ENCODE measurements at regions not wholly inside any gene's neighbourhood (a gene's known extent, or its start where the extent isn't known, plus 50 kb on each side); places are given as distances from the start of the nearest gene placed in this dataset.

DNA sequence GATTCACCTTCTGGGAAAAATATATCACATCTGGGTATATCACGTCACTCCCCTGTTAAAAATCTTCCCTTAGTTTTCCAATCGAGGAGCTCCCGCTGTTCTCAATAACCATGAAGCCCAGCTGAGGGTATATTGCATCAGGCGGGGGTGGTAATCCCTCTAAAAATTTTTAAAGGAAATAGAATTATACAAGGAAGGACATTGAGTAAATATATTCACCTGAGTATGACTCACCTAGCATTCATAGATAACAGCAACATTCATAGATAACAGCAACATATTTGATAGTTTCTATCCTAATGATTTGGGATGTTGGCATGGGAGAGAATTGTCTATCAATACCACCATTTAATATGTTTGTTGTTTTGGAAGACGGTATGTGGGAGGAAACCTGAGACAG, 473.6 kb downstream of the RMST start:
- DNase-seq (ENCODE audit: low read depth) = no peak

DNA sequence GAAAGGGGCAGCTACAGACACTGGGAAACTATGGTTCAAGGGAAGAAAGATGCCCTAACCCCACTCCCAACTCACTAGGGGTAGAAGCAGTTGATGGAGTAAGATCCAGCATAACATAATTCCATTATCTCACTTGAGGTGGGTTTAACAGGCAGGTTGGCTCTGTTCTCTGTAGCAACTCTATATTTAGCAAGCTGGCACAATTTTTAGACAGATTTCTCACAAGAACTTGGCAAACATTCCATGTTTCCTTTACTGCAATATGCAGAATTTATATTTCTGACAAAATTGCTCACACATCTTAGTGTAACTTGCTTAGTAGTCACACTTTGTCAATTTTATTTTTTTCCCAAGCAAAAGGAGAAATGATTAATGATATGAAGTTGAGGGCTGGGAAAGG, 475.4 kb downstream of the RMST start:
- DNase-seq (ENCODE audit: low read depth) = no peak

DNA sequence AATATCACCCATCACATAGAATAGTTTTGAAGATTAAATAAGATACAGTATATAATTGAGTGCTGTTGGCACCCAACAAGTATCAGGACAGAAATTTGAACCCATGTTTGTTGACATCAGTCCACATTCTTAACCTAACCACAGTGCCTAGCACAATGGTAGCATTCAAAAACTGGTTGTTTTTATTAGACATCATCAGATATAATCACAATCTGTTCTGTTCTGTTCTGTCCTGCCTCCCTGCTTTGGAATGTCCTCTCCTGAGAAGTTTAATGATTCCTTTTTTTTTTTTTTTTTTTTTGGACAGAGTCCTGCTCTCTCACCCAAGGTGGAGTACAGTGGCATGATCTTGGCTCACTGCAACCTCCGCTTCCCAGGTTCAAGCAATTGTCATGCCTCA, 476.6 kb downstream of the RMST start:
- DNase-seq (ENCODE audit: low read depth) = no peak

DNA sequence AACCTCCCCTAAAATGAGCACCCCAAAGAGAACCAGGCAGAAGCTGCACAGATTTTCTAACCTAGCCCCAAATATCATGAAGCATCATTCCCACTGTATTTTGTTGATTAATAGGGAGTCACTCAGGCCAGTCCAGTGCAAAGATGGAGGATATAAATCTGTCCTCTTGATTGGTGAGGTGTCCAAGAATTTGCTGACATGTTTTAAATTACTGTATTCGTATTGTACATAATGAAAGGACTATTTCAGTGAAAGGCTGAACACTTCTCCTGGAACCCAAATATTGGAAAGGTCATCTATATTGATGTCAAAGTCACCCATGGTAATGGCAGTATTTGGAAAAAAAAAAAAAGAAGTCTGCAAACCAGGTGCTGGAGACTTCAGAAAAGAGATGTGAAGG, 477.5 kb downstream of the RMST start:
- DNase-seq (ENCODE audit: low read depth) = no peak

DNA sequence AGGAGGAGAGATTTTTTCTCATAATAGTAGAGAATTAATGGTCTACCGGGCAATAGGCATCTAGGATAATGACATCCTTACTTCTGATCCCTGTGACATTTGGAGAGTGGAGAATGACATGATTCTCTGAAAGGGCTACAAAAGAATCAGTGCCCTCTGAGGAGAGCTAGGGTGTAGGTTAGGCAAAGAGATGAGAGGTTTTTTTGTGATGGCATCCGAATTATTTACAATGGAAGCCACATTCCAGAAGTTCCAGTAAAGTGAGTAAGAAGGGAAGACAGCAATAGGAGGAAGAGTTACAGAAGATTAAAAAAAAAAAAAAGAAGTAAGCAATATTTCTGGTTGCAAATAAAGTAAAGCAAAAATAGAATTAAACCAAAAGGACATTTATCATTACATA, 478.0 kb downstream of the RMST start:
- no peak for DNase-seq (ENCODE audit: low read depth)

DNA sequence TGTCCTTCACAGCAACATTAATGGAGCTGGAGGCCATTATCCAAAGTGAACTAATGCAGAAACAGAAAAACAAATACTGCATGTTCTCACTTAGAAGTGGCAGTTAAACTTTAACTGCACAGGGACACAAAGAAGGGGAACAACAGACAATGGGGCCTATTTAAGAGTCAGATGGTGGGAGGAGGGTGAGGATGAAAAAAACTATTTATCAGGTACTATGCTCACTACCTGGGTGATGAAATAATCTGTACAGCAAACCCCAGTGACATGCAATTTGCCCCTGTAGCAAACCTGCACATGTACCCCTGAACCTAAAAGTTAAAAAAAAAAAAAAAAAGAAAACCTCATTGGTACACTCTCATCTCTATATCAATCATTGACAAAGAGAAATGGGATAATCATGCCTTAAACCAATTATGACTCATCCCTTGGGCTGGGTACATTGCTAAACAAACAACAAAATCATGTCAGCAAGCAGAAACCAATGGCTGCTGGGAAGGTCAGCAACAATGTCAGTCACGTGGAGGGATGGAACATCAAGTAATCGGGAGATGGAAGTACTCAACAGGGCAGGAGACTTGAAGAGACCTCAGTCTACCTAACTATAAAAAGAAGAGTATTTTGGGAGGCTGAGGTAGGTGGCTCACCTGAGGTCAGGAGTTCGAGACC, 479.2 kb downstream of the RMST start:
- DNase-seq (ENCODE audit: low read depth) = no peak

DNA sequence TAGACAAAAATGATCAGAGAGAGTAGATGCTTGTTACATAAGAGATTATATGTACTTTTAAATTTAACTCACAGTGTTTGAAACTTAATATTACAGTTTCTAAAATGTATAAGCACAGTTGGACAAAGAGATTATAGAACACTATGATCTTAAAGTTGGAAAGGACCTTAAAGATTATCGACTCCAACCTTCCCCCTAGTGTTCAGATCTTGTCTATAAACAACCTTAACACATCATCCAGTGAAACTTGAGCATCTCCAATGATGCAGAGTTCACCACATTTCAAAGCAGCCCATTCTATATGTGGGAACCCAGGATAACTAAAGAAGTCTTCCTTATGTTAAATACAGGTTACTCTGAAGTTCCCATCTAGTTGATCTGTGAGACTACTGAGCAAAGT, 480.8 kb downstream of the RMST start:
- no peak for DNase-seq (ENCODE audit: low read depth)

DNA sequence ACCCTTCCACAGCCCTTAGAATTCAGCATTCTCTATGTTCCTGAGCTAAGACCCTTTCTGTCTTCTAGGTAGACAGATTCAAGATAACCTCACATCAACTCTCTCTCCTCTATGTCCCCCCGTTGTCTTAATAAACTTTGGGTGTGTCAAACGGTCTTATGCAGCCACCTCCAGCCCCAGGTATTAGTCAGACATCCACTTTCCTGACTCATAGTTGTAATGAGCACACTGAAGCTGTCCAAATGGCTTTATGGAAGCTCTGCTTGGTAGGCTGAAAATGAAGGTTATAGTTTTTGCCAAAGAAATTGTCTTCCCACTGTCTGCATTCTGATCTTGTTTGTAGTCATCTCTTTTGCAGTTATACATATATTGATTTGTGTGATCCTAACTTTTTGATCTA, 482.0 kb downstream of the RMST start:
- no peak for DNase-seq (ENCODE audit: low read depth)

DNA sequence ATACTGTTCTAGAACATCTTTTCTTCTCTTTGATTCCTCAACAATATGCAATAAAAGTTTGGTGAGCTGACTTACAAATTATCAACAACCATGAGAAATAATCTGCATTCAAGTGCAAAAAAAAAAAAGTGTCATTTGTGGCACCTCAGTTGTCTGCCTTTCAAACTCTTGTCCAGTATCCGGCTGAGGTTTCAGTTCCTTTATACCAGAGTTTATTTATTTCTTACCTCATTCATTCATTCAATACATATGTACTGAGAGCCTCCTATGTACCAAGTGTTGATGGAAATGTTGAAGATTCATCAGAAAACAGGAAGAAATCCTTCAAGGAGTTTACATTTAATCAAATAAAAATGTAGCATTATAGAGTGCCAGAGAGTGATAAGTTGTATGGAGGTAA, 484.1 kb downstream of the RMST start:
- DNase-seq (ENCODE audit: low read depth) = no peak

DNA sequence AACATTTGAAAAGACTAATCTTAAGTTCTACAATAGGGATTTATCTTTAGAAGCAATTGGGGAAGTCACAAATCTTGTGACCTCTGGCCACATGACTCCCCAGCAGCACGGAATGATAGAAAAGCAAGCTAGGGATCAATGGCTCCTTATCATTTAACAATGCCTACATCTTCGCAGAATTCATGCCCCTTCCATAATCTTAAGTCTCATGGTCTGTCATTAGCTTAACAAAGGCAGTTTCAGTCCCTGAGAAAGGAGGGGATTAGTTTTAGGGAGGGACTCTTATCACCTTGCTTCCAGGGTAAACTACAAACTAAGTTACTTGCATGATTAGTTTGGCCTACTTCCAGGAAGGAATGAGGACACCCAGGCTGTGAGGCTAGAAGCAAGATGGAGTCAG, 486.0 kb downstream of the RMST start:
- no peak for DNase-seq (ENCODE audit: low read depth)

DNA sequence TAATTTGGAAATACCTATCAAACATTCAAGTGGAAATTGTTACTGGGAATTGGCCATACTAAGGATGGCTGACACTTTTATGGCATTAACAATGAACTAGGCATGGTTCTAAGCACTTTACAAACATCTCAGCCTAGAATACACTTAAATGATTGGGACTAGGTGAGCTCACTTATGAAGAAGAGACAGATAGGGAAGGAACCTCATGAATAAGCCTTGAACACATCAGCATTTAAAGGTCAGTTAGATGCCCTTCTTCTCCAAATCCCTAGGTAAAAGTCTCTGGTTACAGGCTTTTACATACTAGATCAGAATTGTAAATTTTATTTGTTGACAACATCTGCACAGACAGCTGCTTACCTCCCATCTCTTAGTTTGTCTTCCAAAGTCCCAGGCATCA, 488.6 kb downstream of the RMST start:
- DNase-seq (ENCODE audit: low read depth) = no peak

DNA sequence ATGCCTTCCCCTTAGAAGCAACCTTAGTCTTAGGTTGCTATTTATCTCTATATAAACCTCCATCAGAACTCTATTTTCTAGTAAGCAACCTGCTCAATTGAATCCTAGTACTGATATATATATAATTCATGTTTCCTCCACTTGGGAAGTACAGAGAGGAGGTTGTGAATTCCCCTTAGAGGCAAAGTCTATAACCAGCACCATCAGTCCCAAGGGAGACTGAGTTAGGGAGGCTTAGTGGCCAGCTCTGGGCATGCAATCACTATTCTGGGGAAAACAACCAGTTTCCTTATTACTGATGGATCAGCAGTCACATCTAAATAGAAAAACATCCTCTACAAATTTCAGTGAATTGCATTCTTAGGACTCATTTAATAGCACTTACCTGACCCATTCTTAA, 489.1 kb downstream of the RMST start:
- no peak for DNase-seq (ENCODE audit: low read depth)

DNA sequence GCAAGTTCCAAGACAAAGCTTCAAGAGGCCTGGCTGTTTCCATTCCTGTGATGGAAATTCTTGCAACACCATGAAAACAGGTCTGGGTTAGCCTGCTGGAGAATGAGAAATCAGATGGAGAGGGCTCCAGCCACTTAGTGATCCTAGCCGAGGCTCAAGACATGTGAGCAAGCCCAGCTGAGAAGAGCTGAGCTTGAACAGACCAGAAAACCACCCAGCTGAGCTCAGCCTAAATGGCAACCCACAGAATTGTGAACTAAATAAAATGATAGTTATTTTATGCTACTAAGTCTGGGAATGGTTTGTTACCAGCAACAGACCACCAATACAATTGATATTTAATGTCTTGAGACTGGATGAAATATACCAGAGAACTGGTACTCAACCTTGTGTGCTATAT, 494.5 kb downstream of the RMST start:
- DNase-seq (ENCODE audit: low read depth) = no peak

DNA sequence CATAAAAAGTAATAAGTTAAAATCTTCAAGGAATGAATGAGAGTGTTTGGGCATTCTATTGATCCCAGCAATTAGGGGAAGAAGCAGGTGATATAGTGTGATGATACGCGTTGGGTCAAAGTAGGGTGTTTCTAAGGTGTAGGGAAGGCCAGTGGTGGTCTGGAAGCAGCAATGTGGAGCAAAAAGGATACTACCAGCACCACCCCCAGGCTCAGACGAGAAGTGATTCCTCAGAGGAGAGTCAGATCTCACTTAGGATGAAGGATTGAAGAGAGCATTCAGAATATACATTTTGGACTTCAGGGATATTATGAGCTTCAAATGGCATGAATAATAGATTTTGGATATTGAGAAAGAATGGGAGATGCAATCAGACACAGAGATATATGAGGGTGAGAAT, 497.6 kb downstream of the RMST start:
- no peak for DNase-seq (ENCODE audit: low read depth)

DNA sequence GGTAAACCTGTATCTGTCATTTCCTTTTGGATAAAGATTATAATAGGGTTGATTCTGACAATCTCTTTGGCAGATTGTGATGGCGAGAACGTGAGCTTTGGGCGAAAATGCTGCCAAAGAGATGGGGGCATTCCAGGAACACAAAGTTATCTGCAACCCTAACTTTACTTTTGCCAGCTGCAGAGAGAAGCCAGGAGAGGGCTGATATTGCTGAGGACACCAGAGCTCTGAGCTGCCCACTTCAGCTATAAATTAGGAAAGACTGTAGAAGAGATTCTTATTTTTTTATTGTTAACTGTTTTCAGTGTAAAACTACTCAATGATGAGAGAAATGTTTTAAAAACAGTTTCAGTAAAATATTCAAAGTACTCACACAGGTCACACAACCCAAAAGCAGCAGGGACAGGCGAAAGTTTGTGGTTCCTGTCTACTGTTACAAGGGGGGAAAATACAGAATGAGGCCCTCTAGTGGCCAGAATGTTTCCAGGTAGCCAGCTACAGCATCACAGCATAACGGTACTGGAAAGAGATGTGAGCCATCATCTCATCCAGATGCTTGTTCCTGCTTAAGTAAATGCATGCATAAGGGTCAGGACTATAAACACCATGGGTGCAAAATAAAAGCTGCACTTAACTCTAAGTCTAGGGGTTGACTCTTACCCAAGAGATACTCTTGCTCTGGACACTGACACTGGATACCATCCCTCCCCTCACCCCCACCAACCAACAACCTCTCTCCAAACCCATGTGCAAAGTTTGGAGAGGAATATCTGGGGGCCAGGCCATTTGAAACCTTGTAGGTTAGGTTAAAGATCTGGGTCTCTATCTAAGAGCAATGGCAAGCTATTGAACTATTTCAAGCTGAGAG, 498.4 kb downstream of the RMST start:
- no peak for DNase-seq (ENCODE audit: low read depth)

DNA sequence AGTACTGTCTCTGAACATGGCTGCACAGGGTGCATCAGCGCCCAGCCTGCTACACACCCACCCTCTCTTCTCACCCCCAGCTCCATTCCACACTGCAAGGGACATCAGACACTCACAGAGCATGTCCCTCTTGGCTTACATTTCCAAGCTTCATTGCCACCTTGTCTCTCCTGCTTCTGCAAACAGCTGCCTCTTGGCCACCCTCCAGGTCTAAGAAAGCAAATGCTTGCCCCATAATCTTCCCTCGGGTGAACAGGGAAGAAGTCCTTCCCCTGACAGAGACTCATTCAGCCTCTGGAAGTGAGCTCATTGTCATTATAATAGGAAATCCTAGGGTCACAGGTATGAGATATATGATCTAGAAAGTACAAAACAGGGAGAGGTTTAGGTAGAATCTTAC, 505.2 kb downstream of the RMST start:
- no peak for DNase-seq (ENCODE audit: low read depth)

DNA sequence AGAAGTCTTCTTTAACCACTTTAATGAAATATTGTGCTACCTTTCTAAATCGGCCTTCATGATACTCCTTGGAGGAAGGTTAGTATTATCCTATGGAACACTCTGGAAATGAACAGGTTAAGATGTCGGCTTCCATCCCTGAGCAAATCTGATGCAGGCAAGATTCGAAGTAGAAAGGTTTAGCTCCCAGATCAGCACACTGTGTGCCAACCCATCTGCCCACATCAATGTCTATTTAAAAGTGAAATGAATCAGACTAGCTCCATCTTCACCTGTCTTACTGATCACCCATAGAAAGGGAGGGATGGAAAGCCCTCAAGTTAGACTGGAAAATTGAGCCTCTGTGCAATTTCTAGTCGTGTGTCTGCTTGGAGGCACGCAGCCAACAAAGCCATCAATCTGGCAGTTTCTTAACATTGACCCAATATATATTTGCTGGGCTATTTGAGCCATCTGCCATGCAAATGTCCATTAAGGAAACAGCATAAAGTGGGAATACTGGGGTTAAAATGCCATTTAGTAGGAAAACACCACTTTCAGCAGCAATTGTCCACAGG, 506.1 kb downstream of the RMST start:
- DNase-seq (ENCODE audit: low read depth) = no peak

DNA sequence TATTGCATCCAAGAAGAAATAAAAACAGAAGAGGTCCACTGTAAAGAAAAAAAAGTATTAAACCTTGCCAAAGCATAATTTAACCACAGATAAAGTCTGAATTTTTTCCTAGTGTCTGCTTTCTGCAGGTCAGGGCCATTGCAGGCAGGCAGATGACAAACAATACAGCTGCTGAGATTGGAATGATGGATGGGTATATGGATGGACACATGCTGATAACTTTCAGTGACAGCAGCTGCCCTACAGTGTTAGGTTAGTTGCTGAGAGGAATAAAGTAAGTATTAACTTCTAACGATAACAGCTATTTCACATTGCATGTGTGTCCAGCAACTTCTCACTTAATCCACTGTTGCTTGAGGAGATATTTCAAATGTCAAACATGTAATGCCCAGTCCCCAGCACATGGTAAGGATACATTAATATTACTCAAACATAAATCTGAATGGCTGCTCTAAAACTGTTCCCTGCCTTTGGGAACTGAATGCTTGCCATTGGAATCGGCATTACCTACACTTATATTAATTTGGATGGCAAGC, 515.3 kb downstream of the RMST start:
- no peak for DNase-seq (ENCODE audit: low read depth)

DNA sequence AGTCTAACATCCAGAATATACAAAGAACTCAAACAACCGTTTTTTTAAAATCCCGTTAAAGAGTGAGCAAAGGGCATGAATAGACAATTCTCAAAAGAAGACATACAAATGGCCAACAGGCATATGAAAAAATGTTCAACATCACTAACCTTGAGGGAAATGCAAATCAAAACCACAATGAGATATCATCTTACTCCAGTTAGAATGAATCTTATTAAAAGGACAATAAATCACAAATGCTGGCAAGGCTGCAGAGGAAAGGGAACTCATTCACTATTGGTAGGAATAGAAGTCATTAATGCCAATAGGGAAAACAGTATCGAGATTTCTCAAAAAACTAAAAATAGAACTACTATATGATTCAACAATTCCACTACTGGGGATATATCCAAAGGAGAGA, 520.1 kb downstream of the RMST start:
- no peak for DNase-seq (ENCODE audit: low read depth)

DNA sequence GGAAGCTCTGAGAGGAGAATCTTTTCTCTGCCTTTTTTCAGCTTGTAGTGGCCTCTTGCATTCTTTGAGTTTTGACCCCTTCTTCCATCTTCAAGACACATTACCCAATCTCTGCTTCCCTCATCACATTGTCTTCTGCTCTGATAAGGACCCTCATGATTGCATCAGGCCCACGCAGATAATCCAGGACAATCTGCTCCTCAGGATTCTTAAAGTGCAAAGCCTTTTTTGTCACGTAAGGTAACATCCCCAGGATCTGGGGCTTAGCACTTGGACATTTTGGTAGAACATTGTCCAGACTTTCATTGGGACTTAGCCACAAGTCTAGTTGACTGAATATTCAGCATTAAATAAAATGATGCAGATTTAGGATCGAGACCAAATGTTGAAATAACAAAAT, 521.2 kb downstream of the RMST start:
- no peak for DNase-seq (ENCODE audit: low read depth)

DNA sequence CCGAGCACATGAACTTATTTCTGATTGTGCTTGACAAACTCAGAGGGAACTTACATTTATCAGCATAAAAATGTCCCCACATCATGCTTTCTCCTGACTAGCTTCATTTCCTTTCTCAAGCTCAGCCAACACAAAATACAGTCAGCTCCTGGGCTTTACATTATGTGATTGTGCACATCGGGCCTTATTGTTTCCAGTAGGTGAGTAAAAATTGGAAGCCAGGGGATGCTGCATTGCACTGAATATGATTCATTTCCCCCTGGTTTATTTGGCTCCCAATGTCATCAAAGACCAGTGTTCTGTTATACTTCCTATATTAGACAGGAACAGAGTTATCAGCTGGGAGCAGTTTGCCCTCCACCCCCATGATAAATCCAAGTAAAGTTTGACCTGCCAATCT, 521.8 kb downstream of the RMST start:
- no peak for DNase-seq (ENCODE audit: low read depth)

DNA sequence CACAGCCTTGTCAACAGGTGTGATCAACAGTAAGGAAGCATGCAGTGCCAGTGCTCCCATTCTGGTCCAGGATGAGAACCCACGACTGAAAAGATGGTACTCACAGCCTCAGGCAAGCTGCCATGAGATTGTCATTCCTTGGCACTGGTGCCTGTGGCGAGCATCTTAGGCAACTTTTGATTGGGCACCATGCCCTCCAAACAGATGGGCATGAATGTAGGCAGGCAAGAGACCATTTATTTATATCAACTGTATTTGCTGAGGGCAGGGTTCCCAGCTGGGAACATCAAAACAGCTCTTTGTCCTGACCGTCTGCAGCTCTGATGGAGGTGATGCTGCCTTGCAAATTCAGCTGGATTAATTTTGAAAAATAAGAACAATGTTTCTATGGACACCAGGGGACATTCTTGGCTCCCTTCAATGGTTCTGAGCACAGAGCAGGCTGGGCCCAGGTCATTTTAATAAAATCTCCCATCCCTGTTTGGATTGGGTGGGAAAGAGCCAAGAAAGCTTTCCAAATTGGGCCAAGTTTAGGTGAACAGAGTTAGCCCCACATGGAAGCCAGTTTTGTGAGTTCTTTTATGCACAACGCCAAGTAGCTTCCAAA, 522.5 kb downstream of the RMST start:
- no peak for DNase-seq (ENCODE audit: low read depth)

DNA sequence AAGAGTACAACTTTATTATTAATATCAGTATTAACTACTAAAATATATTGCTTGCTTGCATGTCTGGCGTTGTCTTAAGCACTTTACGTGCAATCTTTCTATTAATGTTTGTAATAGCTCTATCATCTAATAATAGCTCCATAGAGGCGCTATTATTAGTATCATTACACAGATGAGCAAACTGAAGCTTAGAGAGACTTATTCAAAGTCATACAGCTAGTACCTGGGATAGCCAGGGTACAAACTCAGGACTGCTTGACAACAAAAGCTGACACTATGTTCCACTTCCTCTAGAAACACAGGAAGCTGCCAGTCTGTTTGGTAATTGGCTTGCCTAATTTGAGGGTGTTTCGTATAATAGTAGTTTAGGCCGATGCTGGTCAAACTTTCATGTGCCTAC, 523.2 kb downstream of the RMST start:
- DNase-seq (ENCODE audit: low read depth) = no peak
